Activated T-cell treated with anti-CD3 and anti-CD28 coated beads, Interleukin-2, amount 50 U/mL, for 4 hours (primary cell): ENCODE measurements at regions not wholly inside any gene's neighbourhood (a gene's known extent, or its start where the extent isn't known, plus 50 kb on each side); places are given as distances from the start of the nearest gene placed in this dataset.

ENCODE experiments used
- ATAC-seq, 2 donors: fragments of 200-7000 bp; cut with Tn5 transposase; one replicate each; pipeline ENCODE4 v1.10.0; 2021
- DNase-seq: peaks from one replicate; pipeline ENCODE4 v3.0.0-alpha.2; 2020
- H3K27me3 Mint-ChIP-seq: one replicate; pipeline ENCODE4 v1.8.0; 2021; ENCODE audit warnings: low read depth, mixed read lengths
- H3K36me3 Mint-ChIP-seq: one replicate; pipeline ENCODE4 v1.8.0; 2022; ENCODE audit warnings: mixed read lengths; ENCODE audit not compliant: insufficient read depth
- H3K4me1 Mint-ChIP-seq: one replicate; pipeline ENCODE4 v1.8.0; 2021; ENCODE audit warnings: low read depth, mixed read lengths
- H3K4me3 Mint-ChIP-seq: one replicate; pipeline ENCODE4 v1.8.0; 2021; ENCODE audit warnings: mild to moderate bottlenecking, moderate library complexity, mixed read lengths
- H3K9me3 Mint-ChIP-seq: one replicate; pipeline ENCODE4 v1.8.0; 2021; ENCODE audit warnings: mixed read lengths

DNA sequence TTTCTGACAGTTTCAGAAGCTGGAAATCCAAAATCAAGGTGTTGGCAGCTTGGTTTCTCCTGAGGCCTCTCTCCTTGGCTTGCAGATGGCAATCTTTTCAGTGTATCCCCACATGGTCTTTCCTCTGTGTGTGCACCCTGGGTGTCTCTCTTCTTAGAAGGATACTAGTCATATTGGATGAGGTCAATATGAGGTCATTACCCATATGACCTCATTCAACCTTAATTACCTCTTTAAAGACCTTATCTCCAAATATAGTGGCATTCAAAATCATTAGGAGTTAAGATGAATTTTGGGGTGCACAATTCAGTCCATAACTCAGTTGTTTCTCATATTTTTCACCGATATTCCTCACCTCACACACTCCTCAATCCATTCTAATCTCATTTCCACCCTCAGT lies 92.4 kb upstream of the TGM3 start:
- ATAC-seq, result no peak
- no peaks in the 10 kb centered on the region for H3K27me3 Mint-ChIP-seq
- no peak overlapping the region for H3K4me3 Mint-ChIP-seq
- H3K36me3 Mint-ChIP-seq, result no peaks in the 10 kb centered on the region
- no peaks in the 10 kb centered on the region for H3K9me3 Mint-ChIP-seq
- peaks cover 8% of the 10 kb centered on the region for H3K4me1 Mint-ChIP-seq
- no peak for DNase-seq

DNA sequence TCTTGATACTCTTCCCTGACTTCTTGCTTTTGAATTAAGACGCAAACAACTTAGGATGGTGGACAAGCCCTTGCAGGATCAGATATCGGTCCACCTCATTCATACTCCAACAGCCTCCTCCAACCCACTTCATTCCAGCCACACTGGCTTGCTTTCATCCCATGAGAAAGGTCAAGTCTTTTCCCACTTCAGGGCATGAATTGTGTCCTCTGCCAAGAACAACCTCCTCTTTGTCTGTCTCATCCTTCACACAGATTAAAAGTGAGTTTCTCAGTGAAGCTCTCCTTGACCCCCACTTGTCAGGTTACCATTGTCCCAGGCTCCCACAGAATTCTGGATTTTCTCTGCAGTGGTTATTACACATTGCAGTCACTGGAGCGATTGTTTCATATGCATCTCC lies 91.8 kb upstream of the TGM3 start:
- H3K36me3 Mint-ChIP-seq, result no peaks in the 10 kb centered on the region
- H3K27me3 Mint-ChIP-seq, result no peaks in the 10 kb centered on the region
- H3K9me3 Mint-ChIP-seq, result no peaks in the 10 kb centered on the region
- peaks cover 8% of the 10 kb centered on the region for H3K4me1 Mint-ChIP-seq
- ATAC-seq, result no peak
- H3K4me3 Mint-ChIP-seq, result no peak overlapping the region
- DNase-seq, result no peak

DNA sequence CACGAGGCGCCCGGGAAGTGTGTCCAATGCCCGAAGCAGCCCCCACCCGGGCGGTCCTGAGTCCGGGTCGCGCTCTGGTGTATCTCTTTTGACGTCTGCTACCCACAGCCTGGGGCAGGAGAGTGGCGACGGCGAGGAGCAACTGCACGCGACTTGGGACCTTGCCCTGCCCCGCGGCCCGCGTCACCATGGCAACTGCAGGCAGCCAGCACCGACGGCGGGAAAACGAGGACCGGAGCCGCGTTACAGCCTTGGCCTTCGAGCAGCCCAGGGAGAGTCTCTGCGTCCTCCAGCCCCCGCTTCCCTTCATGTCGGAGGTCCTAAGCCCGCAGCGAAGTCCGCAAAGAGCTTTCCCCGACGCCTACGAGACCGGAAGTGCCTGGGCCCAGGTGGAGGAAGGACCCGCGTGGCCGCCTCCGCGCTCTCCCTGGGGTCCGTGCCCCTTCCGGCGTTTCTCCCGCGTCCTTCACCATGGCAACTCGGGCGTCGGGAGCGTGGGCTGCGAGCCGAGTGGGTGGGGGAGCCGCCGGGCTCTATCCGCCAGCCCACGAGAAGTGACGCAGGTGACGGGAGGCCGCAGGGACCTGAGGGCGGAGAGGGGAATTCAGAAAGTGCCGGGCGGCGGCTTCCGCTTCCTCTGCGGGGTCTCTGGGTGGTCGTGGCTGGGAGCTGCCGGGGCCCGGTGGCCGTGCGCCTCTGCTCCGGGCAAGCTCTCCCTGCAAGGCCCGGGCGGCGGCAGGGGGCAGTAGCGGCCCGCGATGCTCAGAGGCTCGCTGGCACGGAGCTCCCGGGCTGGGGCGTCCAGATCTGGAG lies 88.6 kb upstream of the TGM3 start:
- Mint-ChIP-seq H3K36me3 (no peaks in the 10 kb centered on the region), H3K27me3 (peaks cover 14% of the 10 kb centered on the region), H3K4me1 (peaks cover 8% of the 10 kb centered on the region), H3K9me3 (no peaks in the 10 kb centered on the region), H3K4me3 (peak overlapping the region; percentile 79)
- peak; percentile 75 to 78 for ATAC-seq
- DNase-seq, result peak; percentile 82

DNA sequence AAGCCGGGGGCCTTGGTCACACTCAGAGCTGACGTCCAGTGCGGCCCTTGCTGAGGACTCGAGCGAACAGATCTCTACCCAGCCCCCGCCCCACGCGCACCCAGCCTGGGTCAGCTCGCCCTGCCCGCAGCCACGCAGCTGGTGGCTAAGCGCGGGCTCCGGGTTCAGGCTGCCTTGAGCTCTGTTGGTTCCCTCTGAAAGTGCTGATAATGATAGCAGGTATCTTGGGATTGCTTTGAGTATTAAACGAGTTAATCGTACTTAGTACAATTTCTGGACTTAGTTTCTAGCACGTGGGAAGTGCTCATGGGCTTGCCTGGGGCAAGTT lies 88.1 kb upstream of the TGM3 start:
- H3K4me1 Mint-ChIP-seq, result peaks cover 8% of the 10 kb centered on the region
- no peak for DNase-seq
- no peaks in the 10 kb centered on the region for H3K9me3 Mint-ChIP-seq
- ATAC-seq, result peak in 1 of 2 donors; percentile 39
- peaks cover 15% of the 10 kb centered on the region for H3K27me3 Mint-ChIP-seq
- H3K4me3 Mint-ChIP-seq, result peak overlapping the region; percentile 79
- H3K36me3 Mint-ChIP-seq, result no peaks in the 10 kb centered on the region

DNA sequence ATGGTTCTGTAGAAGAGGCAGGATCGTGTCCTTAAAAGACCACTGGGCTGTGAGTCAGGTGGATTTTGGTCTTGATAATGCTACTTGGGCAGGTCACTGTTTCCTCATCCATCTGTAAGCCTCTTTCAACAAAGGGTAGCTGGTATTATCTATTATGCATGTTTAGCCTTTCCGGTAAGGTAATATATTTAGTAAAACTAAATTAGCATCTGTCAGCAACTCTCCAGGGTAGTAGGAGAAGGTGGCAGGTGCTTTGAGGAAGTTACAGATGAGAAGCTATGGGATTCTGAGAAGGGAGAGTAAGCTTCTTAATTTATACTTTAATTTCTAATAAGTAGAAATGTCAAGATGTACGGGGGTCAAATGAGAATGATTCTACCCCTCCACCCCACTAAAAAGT lies 86.9 kb upstream of the TGM3 start:
- ATAC-seq, result no peak
- peaks cover 24% of the 10 kb centered on the region for H3K27me3 Mint-ChIP-seq
- DNase-seq, result no peak

DNA sequence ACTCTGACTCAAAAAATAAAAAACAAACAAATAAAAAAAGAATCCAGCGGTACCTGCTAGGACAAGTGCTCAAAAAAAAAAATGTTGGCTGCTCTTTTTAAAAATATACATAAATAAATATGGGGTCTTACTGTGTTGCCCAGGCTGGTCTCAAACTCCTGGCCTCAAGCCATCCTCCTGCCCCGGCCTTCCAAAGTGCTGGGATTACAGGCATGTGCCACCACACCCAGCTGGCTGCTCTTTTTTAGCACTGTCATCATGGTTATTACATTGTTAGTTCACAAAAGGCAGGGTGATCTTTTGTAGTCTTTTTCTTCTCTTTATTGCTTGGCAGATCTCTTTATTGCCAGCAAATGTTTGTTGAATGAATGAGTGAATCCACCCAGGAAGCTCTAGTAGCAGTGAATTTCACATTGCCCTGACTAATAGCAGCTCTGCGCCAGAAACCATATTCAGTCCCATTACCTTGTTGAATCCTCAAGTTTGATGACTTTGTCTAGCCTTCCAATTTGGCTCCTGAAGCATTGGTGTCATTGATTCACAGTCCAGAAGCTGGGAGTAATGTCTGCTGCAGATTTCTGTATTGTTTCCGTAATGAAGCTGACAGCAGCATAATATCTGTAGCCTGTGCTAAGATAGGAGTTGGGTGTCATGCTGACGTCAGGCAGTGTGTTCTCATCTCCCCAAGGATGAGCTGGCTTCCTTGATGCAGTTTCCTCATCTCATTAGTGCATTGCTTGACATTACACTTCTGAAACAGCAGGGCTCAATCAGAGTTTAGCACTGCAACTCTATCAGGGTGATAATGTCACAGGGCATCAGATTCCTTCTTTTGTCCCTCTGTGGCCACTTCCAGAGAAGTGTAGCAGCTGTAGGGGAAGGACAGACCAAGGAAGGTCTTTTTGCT lies 84.9 kb upstream of the TGM3 start:
- Mint-ChIP-seq H3K4me1 (peaks cover 4% of the 10 kb centered on the region), H3K36me3 (no peaks in the 10 kb centered on the region), H3K27me3 (peaks cover 31% of the 10 kb centered on the region), H3K9me3 (no peaks in the 10 kb centered on the region), H3K4me3 (no peak overlapping the region)
- ATAC-seq, result no peak
- no peak for DNase-seq

More for the DNA sequence above, 86.9 kb upstream of the TGM3 start:
- Mint-ChIP-seq H3K4me1 (peaks cover 8% of the 10 kb centered on the region), H3K9me3 (no peaks in the 10 kb centered on the region), H3K4me3 (no peak overlapping the region), H3K36me3 (no peaks in the 10 kb centered on the region)

DNA sequence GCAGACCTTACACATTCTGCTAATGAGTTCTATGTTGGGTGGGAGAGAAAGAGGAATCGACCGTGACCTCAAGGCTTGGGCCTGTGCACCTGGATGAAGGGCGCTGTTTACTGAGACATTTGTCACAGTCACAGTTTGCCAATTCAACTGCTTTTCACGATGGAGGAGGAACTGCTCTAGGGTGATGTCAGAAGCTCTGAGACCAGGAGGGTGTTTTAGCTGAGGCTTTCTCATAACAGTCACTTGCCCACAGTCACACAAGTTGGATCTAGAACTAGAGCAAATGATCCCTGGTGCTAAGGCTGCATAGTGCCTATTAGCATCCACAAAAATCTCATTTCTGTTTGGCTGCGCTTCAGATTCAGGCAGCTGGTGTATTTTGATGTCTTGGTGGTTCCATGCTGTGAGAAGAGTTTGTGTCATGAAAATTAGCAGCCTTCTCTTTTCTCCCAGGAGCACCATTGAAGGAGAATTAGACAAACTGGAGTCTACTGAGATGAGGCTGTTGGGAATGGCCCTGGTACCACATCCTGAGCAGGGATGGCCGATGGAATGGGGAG lies 83.3 kb upstream of the TGM3 start:
- ATAC-seq, result no peak
- no peaks in the 10 kb centered on the region for H3K9me3 Mint-ChIP-seq
- H3K27me3 Mint-ChIP-seq, result peaks cover 32% of the 10 kb centered on the region
- H3K36me3 Mint-ChIP-seq, result no peaks in the 10 kb centered on the region
- DNase-seq, result no peak
- H3K4me1 Mint-ChIP-seq, result peaks cover 3% of the 10 kb centered on the region
- H3K4me3 Mint-ChIP-seq, result no peak overlapping the region

DNA sequence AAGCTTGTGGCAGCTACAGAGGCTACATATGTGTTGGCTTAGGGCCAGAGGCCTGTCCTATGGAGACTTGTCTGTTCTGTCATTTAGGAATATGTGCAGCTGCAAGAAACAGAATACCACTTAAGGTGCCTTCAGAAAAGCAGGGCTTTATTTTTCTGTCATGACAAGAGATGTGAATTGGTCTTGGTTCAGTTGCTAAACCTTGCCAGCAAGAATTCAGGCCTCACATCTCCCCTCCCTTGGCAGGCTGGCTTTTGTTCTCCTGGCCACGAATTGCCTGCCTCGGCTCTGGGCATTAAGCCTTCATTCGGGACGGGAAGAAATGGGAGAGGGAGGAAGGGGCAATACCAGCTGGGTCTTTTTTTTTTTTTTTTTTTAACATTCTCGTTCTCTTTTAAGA lies 82.4 kb upstream of the TGM3 start:
- Mint-ChIP-seq H3K9me3 (no peaks in the 10 kb centered on the region), H3K4me1 (peaks cover 4% of the 10 kb centered on the region), H3K27me3 (peaks cover 32% of the 10 kb centered on the region)

DNA sequence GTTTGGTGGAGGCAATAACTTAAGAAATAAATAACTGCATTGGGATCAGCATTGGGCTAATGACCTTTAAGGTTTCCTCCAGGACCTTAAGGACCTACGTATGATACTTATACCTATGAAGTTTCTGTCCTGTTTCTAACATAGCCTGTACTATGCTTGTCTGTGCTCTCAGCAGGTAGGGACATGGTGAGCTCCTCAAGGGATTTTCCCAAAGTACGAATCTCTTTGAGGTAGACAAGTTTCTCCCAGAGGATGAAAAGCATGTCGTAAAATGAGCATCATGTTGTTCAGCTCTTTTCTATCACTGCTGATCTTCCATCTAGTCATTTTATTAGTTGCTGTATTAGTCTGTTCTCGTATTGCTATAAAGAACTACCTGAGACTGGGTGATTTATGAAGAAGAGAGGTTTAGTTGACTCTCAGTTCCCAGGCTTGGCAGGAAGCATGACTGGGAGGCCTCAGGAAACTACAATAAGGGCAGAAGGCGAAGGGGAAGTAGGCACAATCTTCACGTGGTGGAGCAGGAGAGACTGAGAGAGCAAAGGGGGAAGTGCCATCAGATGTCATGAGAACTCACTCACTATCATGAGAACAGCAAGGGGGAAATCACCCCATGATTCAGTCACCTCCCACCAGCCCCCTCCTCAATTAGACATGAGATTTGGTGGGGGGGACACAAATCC lies 77.8 kb upstream of the TGM3 start:
- Mint-ChIP-seq H3K9me3 (peaks cover 11% of the 10 kb centered on the region), H3K4me1 (peaks cover 12% of the 10 kb centered on the region), H3K27me3 (peaks cover 14% of the 10 kb centered on the region), H3K36me3 (no peaks in the 10 kb centered on the region), H3K4me3 (no peak overlapping the region)
- ATAC-seq (peak; percentile 80 to 86), DNase-seq (no peak)

More for the DNA sequence above, 82.4 kb upstream of the TGM3 start:
- no peaks in the 10 kb centered on the region for H3K36me3 Mint-ChIP-seq
- H3K4me3 Mint-ChIP-seq, result no peak overlapping the region
- ATAC-seq (no peak), DNase-seq (no peak)

DNA sequence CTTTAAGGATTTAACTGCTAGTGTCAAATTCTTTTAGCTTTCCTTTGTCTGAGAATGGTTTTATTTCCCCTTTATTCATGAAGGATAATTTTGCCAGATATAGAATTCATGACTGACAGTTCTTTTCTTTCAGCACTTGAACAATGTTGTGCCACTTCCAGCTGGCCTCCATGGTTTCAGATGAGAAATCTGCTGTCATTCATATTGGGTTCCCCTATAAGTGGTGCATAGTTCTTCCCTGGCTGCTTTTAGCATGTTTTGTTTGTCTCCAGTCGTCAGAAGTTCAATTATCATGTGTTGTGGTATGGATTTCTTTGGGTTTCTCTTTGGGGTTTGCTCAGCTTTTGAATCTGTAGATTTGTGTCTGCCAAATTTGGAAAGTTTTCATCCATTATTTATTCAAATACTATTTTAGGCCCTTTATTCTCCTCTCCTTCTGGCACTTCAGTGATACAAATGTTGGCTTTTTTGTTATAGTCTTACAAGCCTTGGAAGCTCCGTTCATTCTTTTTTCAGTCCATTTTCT lies 76.3 kb upstream of the TGM3 start:
- Mint-ChIP-seq H3K9me3 (peaks cover 11% of the 10 kb centered on the region), H3K36me3 (no peaks in the 10 kb centered on the region), H3K4me3 (no peak overlapping the region), H3K4me1 (peaks cover 12% of the 10 kb centered on the region), H3K27me3 (peaks cover 6% of the 10 kb centered on the region)
- ATAC-seq, result no peak
- DNase-seq, result no peak

DNA sequence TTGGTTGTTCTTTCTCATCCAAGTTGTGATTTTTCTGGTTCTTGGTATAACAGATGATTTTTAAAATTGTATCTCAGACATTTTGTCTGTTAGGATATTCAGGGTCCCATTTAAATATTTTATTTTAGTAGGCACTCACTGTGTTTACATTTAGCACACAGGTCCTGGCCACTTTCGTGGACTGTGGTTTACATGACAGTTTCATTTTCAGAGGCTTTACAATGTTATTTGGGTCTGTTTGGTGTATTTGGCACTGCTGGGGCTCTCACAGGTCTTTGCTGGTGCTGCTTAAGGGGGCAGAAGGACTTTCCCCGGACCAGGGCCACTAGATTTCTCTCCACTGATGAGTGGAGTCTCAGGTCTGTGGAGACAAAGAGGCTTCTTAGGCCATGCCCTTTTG lies 75.5 kb upstream of the TGM3 start:
- DNase-seq (no peak), ATAC-seq (no peak)
- Mint-ChIP-seq H3K4me1 (peaks cover 12% of the 10 kb centered on the region), H3K36me3 (no peaks in the 10 kb centered on the region), H3K4me3 (no peak overlapping the region), H3K9me3 (peaks cover 11% of the 10 kb centered on the region), H3K27me3 (peaks cover 4% of the 10 kb centered on the region)

DNA sequence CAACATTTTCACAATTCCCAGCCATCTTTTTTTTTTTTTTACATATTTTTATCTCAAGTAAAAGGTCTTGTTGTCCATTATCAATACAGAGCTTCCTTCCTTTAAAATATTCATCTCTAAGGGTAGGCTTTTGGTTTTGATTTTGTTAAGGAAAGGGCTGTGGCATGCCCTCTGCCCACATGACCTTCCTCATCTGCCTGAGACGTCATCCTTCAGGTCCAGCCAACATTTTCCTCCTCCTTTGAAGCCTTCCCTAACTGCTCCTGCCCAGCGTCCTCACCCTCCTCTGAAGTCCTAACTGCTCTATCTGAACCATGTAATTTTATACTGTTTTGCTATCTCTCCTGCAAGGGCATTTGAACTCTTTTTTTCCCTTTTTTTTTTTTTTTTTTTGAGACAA lies 73.9 kb upstream of the TGM3 start:
- Mint-ChIP-seq H3K9me3 (peaks cover 11% of the 10 kb centered on the region), H3K36me3 (no peaks in the 10 kb centered on the region), H3K4me1 (peaks cover 12% of the 10 kb centered on the region), H3K4me3 (no peak overlapping the region), H3K27me3 (no peaks in the 10 kb centered on the region)
- ATAC-seq (no peak), DNase-seq (no peak)

DNA sequence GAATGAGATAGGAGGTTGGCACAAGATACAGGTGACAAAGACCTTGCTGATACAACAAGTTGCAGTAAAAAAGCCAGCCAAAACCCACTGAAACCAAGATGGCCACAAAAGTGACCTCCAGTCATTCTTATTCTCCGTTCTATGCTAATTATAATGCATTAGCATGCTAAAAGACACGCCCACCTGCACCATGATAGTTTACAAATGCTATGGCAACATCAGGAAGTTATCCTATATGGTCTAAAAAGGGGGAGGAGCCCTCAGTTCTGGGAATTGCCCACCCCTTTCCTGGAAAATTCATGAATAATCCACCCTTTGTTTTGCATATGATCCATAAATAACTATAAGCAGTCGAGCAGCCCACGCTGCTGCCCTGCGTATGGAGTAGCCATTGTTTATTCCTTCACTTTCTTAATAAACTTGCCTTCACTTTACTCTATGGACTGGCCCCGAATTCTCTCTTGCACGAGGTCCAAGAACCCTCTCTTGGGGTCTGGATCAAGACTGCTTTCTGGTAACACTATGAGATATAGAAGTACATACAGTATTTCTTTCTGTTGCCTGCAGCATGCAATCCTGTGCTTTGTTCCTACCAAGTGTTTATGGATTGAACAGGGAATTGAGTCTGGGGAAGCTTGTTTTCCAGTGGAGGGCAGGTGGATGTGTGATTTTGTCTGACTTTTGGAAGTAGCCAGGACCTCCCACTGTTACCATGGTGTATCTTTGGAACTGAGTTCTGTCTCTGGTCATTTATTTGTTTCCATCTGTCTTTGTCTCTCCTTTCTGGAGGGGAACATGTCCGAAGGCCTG lies 72.0 kb upstream of the TGM3 start:
- no peaks in the 10 kb centered on the region for H3K27me3 Mint-ChIP-seq
- H3K36me3 Mint-ChIP-seq, result no peaks in the 10 kb centered on the region
- DNase-seq, result no peak
- peaks cover 4% of the 10 kb centered on the region for H3K4me1 Mint-ChIP-seq
- H3K9me3 Mint-ChIP-seq, result peaks cover 11% of the 10 kb centered on the region
- ATAC-seq, result no peak
- no peak overlapping the region for H3K4me3 Mint-ChIP-seq

DNA sequence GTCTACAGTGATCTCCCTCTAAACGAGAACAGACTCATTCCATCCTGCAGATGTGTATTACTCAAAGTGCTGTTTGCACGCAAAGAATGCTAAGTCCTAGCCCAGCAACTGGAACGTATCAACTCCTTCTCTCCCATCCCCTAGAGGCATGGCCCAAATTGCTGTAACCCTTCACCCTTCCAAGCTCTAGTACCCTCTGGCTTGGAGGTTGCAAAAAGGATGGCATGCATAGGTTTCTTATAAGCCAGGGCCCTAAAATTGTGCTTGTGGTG lies 71.5 kb upstream of the TGM3 start:
- no peak for DNase-seq

More for the DNA sequence above, 71.5 kb upstream of the TGM3 start:
- ATAC-seq, result no peak
- Mint-ChIP-seq H3K4me3 (no peak overlapping the region), H3K36me3 (no peaks in the 10 kb centered on the region), H3K4me1 (no peaks in the 10 kb centered on the region), H3K27me3 (peaks cover 2% of the 10 kb centered on the region), H3K9me3 (peaks cover 8% of the 10 kb centered on the region)
